ENCODE measurements at regions not wholly inside any gene's neighbourhood (a gene's known extent, or its start where the extent isn't known, plus 50 kb on each side); places are given as distances from the start of the nearest gene placed in this dataset.

DNA sequence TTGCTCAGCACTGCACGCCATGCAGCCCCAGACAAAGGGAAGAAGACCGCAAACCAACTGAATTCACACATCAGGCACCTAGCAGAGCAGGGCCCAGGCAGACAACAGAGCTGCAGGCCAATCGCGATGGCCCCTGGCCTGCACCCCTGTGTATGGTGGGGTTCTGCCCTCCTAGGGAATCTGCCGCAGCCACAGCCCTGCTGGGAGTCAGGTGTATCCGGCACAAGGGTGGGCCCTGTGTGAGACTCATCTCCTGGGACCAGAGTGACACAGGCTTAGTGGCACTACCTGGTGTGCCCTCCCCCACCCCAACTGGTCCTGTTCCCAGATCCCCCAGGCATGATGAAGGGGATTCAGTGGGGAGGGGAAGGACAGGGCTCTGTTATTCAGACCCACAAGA, 122.8 kb downstream of the ATPSCKMT start:
- WGBS (ENCODE audit: insufficient coverage), result 95% methylated on average over 4 of the region's 6 CpGs
- Mint-ChIP-seq H3K27ac (no peak overlapping the region), H3K27me3 (no peaks in the 10 kb centered on the region), H3K4me1 (no peaks in the 10 kb centered on the region), H3K9me3 (ENCODE audit: insufficient read depth) (peaks cover under 1% of the 10 kb centered on the region), H3K4me3 (no peak overlapping the region)
- no peaks in the 10 kb centered on the region for H3K36me3 ChIP-seq (replicated peaks in 1 of 2; ENCODE audit: control extremely low read depth in 1 of 2, control insufficient read depth in 1 of 2, extremely low read depth in 1 of 2, insufficient read depth in 2 of 2, low read length in 1 of 2)
- TF ChIP-seq, protein P1, sequence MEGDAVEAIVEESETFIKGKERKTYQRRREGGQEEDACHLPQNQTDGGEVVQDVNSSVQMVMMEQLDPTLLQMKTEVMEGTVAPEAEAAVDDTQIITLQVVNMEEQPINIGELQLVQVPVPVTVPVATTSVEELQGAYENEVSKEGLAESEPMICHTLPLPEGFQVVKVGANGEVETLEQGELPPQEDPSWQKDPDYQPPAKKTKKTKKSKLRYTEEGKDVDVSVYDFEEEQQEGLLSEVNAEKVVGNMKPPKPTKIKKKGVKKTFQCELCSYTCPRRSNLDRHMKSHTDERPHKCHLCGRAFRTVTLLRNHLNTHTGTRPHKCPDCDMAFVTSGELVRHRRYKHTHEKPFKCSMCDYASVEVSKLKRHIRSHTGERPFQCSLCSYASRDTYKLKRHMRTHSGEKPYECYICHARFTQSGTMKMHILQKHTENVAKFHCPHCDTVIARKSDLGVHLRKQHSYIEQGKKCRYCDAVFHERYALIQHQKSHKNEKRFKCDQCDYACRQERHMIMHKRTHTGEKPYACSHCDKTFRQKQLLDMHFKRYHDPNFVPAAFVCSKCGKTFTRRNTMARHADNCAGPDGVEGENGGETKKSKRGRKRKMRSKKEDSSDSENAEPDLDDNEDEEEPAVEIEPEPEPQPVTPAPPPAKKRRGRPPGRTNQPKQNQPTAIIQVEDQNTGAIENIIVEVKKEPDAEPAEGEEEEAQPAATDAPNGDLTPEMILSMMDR (IDR thresholded peaks at IDR 0.05), result no peak
- no peak for TF ChIP-seq EZH2 (IDR thresholded peaks at IDR 0.05; ENCODE audit: borderline replicate concordance, insufficient read depth, low read depth, low read length, poor library complexity, severe bottlenecking)
- H3K9me3 ChIP-seq (ENCODE audit: control extremely low read depth in 1 of 3, control insufficient read depth in 2 of 3, insufficient read depth in 1 of 3, low read length in 2 of 3), result peaks cover 0 to 17% (median 0%) of the 10 kb centered on the region in 3 donors
- intact Hi-C loops (cut with micrococcal nuclease), result no loop called here
- ATAC-seq (ENCODE audit: low read depth) (no peak), DNase-seq (no peak)
- H3K79me2 ChIP-seq (ENCODE audit: control insufficient read depth, insufficient read depth, low read length), result no peaks in the 10 kb centered on the region
- POLR2A ChIA-PET, result no interaction called here
- no peak overlapping the region for H3K27ac ChIP-seq (ENCODE audit: low read length in 2 of 2)
- H2AFZ ChIP-seq (ENCODE audit: insufficient read depth, low read depth, low read length, poor library complexity, severe bottlenecking), result no peak overlapping the region
- no peaks in the 10 kb centered on the region for H3K4me1 ChIP-seq (ENCODE audit: control insufficient read depth in 2 of 2, insufficient read depth in 2 of 2, low read length in 2 of 2)
- CTCF ChIA-PET, result no interaction called here
- no peak overlapping the region for H3K4me2 ChIP-seq (replicated peaks; ENCODE audit: low read depth, low read length, poor library complexity, severe bottlenecking)
- H3K27me3 ChIP-seq (replicated peaks in 1 of 4; ENCODE audit: control extremely low read depth in 1 of 4, control insufficient read depth in 3 of 4, insufficient read depth in 4 of 4, low read length in 3 of 4), result no peaks in the 10 kb centered on the region
- no peak overlapping the region for H3K4me3 ChIP-seq (ENCODE audit: control extremely low read depth in 1 of 5, extremely low read depth in 1 of 5, insufficient read depth in 1 of 5, low read depth in 2 of 5, low read length in 4 of 5)
- H3K9ac ChIP-seq (ENCODE audit: low read length), result no peak overlapping the region
- H4K20me1 ChIP-seq (ENCODE audit: control insufficient read depth, insufficient read depth, low read length, poor library complexity, severe bottlenecking), result no peaks in the 10 kb centered on the region

DNA sequence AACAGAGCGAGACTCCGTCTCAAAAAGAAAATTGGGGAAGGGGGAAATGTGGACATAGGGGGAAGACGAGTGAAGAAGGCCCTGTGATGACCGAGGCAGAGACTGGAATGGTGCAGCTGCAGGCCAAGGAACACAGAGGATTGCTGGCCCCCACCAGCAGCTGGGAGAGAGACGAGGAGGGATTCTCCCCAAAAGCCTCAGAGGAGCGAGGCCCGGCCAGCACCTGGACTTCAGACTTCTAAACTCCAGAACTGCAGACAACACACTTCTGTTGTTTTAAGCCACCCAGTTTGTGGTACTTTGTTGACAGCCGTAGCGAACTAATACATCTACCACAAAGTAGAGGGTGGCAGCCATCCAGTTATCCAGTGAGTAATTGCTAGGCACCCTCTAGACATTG, 124.6 kb downstream of the ATPSCKMT start:
- Histone ChIP-seq H3K36me3 (replicated peaks in 1 of 2; ENCODE audit: control extremely low read depth in 1 of 2, control insufficient read depth in 1 of 2, extremely low read depth in 1 of 2, insufficient read depth in 2 of 2, low read length in 1 of 2) (no peaks in the 10 kb centered on the region), H3K27me3 (replicated peaks in 1 of 4; ENCODE audit: control extremely low read depth in 1 of 4, control insufficient read depth in 3 of 4, insufficient read depth in 4 of 4, low read length in 3 of 4) (no peaks in the 10 kb centered on the region), H3K4me1 (ENCODE audit: control insufficient read depth in 2 of 2, insufficient read depth in 2 of 2, low read length in 2 of 2) (no peaks in the 10 kb centered on the region), H3K27ac (ENCODE audit: low read length in 2 of 2) (no peak overlapping the region), H3K9me3 (ENCODE audit: control extremely low read depth in 1 of 3, control insufficient read depth in 2 of 3, insufficient read depth in 1 of 3, low read length in 2 of 3) (peaks cover 0 to 17% (median 0%) of the 10 kb centered on the region in 3 donors), H3K4me2 (replicated peaks; ENCODE audit: low read depth, low read length, poor library complexity, severe bottlenecking) (no peak overlapping the region), H4K20me1 (ENCODE audit: control insufficient read depth, insufficient read depth, low read length, poor library complexity, severe bottlenecking) (no peaks in the 10 kb centered on the region), H3K79me2 (ENCODE audit: control insufficient read depth, insufficient read depth, low read length) (no peaks in the 10 kb centered on the region), H3K9ac (ENCODE audit: low read length) (no peak overlapping the region), H2AFZ (ENCODE audit: insufficient read depth, low read depth, low read length, poor library complexity, severe bottlenecking) (no peak overlapping the region), H3K4me3 (ENCODE audit: control extremely low read depth in 1 of 5, extremely low read depth in 1 of 5, insufficient read depth in 1 of 5, low read depth in 2 of 5, low read length in 4 of 5) (no peak overlapping the region)
- Mint-ChIP-seq H3K4me1 (no peaks in the 10 kb centered on the region), H3K27me3 (no peaks in the 10 kb centered on the region), H3K9me3 (ENCODE audit: insufficient read depth) (no peaks in the 10 kb centered on the region), H3K4me3 (no peak overlapping the region), H3K27ac (no peak overlapping the region)
- ChIA-PET POLR2A (no interaction called here), CTCF (no interaction called here)
- intact Hi-C loops (cut with micrococcal nuclease), result no loop called here
- DNase-seq, result no peak
- no peak for ATAC-seq (ENCODE audit: low read depth)
- TF ChIP-seq EZH2 (IDR thresholded peaks at IDR 0.05; ENCODE audit: borderline replicate concordance, insufficient read depth, low read depth, low read length, poor library complexity, severe bottlenecking), result no peak
- TF ChIP-seq, protein P1 (IDR thresholded peaks at IDR 0.05), result no peak
- 88% methylated on average over 8 of the region's 9 CpGs for WGBS (ENCODE audit: insufficient coverage)

All from B cell (primary cell).